SK-N-SH (cell line): ENCODE measurements at regions not wholly inside any gene's neighbourhood (a gene's known extent, or its start where the extent isn't known, plus 50 kb on each side); places are given as distances from the start of the nearest gene placed in this dataset.

Experiments
- CTCF ChIA-PET: fragments of 300-600, 350-600 bp; formaldehyde crosslinking; extraction: SDS; loops from one replicate; lab custom pipeline; 2021; lab: Yijun Ruan, JAX
- POLR2A ChIA-PET: fragments of 350-600 bp; sonication (Branson Sonifier 250); formaldehyde crosslinking; extraction: SDS; loops from one replicate; lab custom pipeline; 2020; ENCODE audit warnings: antibody characterized with exemption, inconsistent platforms; lab: Yijun Ruan, JAX
- DNase-seq: peaks from one replicate; pipeline ENCODE4 v3.0.0; 2012
- H2AFZ ChIP-seq: fragments of 200-600 bp; sonication (generic); 2 replicates; pipeline ENCODE4 v1.8.1; 2016; ENCODE audit warnings: antibody characterized with exemption, mild to moderate bottlenecking, low read depth
- H3F3A ChIP-seq: fragments of 200-600 bp; sonication (generic); replicated peaks from 2 replicates; pipeline ENCODE3; 2016; ENCODE audit warnings: antibody characterized with exemption, mild to moderate bottlenecking; ENCODE audit not compliant: insufficient read depth
- H3K27ac ChIP-seq, 2 experiments: fragments of 200-500 bp in 1 of 2; fragments of 200-600 bp in 1 of 2; sonication (Bioruptor generic) in 1 of 2; sonication (generic), shearing (Covaris generic) in 1 of 2; 2 replicates each; pipeline versions ENCODE4 v1.5.1 to v1.6.1; 2014 to 2016; ENCODE audit warnings: low read depth in 2 of 2, inconsistent platforms in 1 of 2, low read length in 1 of 2, mild to moderate bottlenecking in 1 of 2, mixed read lengths in 1 of 2
- H3K27me3 ChIP-seq: fragments of 200-600 bp; sonication (generic), shearing (Covaris generic); 2 replicates; pipeline ENCODE4 v1.6.1; 2016; ENCODE audit warnings: mixed run types; ENCODE audit not compliant: insufficient read depth
- H3K36me3 ChIP-seq, 2 experiments: fragments of 200-500 bp in 1 of 2; fragments of 200-600 bp in 1 of 2; sonication (Bioruptor generic) in 1 of 2; sonication (generic) in 1 of 2; replicated peaks in 1 of 2; 2 replicates each; pipeline versions ENCODE3 to v1.5.1; 2014 to 2016; ENCODE audit warnings: low read length in 1 of 2, mild to moderate bottlenecking in 1 of 2; ENCODE audit not compliant: insufficient read depth in 2 of 2, control insufficient read depth in 1 of 2
- H3K4me1 ChIP-seq, 2 experiments: fragments of 200-500 bp in 1 of 2; fragments of 200-600 bp in 1 of 2; sonication (Bioruptor generic) in 1 of 2; sonication (generic), shearing (Covaris generic) in 1 of 2; 2 replicates each; pipeline versions ENCODE4 v1.5.1 to v1.6.1; 2014 to 2016; ENCODE audit warnings: low read depth in 1 of 2, low read length in 1 of 2, mixed run types in 1 of 2; ENCODE audit not compliant: insufficient read depth in 2 of 2, control insufficient read depth in 1 of 2
- H3K4me2 ChIP-seq: fragments of 200-600 bp; sonication (generic), shearing (Covaris generic); 2 replicates; pipeline ENCODE4 v1.6.1; 2017; ENCODE audit warnings: mixed run types
- H3K4me3 ChIP-seq, 2 experiments: fragments of 200-500 bp in 1 of 2; fragments of 200-600 bp in 1 of 2; sonication (Bioruptor generic) in 1 of 2; sonication (generic), shearing (Covaris generic) in 1 of 2; 2 replicates each; pipeline versions ENCODE4 v1.5.1 to v1.8.1; 2014 to 2016; ENCODE audit warnings: low read depth in 2 of 2, inconsistent platforms in 1 of 2, low read length in 1 of 2, mild to moderate bottlenecking in 1 of 2, mixed read lengths in 1 of 2, moderate library complexity in 1 of 2
- H3K79me2 ChIP-seq: fragments of 200-600 bp; sonication (generic); 2 replicates; pipeline ENCODE4 v1.8.1; 2017; ENCODE audit warnings: mild to moderate bottlenecking; ENCODE audit not compliant: insufficient read depth
- H3K9ac ChIP-seq: fragments of 200-600 bp; sonication (generic); 2 replicates; pipeline ENCODE4 v1.6.1; 2017; ENCODE audit warnings: mixed run types
- H3K9me2 ChIP-seq: fragments of 200-600 bp; sonication (generic); 2 replicates; pipeline ENCODE4 v1.6.1; 2017; ENCODE audit warnings: mixed run types
- H3K9me3 ChIP-seq: fragments of 200-600 bp; sonication (generic); 2 replicates; pipeline ENCODE4 v1.6.1; 2017; ENCODE audit warnings: mixed run types, mild to moderate bottlenecking, moderate library complexity
- H4K20me1 ChIP-seq: fragments of 200-600 bp; sonication (generic); 2 replicates; pipeline ENCODE4 v1.6.1; 2017; ENCODE audit warnings: mild to moderate bottlenecking, mixed run types; ENCODE audit not compliant: insufficient read depth
- ELF1 ChIP-seq: IDR thresholded peaks from 2 replicates; pipeline ENCODE4 v1.4.0; 2012
- FOXJ3 ChIP-seq: sonication (generic); formaldehyde crosslinking; IDR thresholded peaks from 2 replicates; pipeline ENCODE4 v1.5.1; 2020; ENCODE audit warnings: mild to moderate bottlenecking, missing genetic modification reagents
- FOXM1 ChIP-seq: IDR thresholded peaks from 2 replicates; pipeline ENCODE4 v1.4.0; 2012; ENCODE audit warnings: low read depth, mild to moderate bottlenecking
- GABPA ChIP-seq: IDR thresholded peaks from 2 replicates; pipeline ENCODE4 v1.4.0; 2012; ENCODE audit warnings: low read depth, mild to moderate bottlenecking
- GATA2 ChIP-seq: sonication (generic); formaldehyde crosslinking; IDR thresholded peaks from 2 replicates; pipeline ENCODE4 v1.5.0; 2020; ENCODE audit warnings: mild to moderate bottlenecking, missing genetic modification reagents
- NRF1 ChIP-seq: IDR thresholded peaks from 2 replicates; pipeline ENCODE4 v1.6.1; 2012; ENCODE audit warnings: low read depth, mild to moderate bottlenecking, low read length
- POLR2AphosphoS5 ChIP-seq: IDR thresholded peaks from 2 replicates; pipeline ENCODE4 v1.6.1; 2012; ENCODE audit warnings: low read depth, low read length
- RCOR1 ChIP-seq: fragments of 150-350 bp; IDR thresholded peaks from 2 replicates; pipeline ENCODE4 v1.6.1; 2017; ENCODE audit warnings: antibody characterized with exemption, low read length
- RFX5 ChIP-seq: IDR thresholded peaks from 2 replicates; pipeline ENCODE4 v1.6.1; 2012; ENCODE audit warnings: mild to moderate bottlenecking, improper control_type of control experiment, low read length
- RXRA ChIP-seq: IDR thresholded peaks from 2 replicates; pipeline ENCODE4 v1.4.0; 2012; ENCODE audit warnings: low read depth, mild to moderate bottlenecking, borderline replicate concordance
- SMC3 ChIP-seq: IDR thresholded peaks from 2 replicates; pipeline ENCODE4 v1.6.1; 2012; ENCODE audit warnings: low read depth, low read length, improper control_type of control experiment
- TAF1 ChIP-seq: IDR thresholded peaks from 2 replicates; pipeline ENCODE4 v1.6.1; 2012; ENCODE audit warnings: low read depth, mild to moderate bottlenecking, low read length, moderate library complexity, borderline replicate concordance
- TCF12 ChIP-seq: IDR thresholded peaks from 2 replicates; pipeline ENCODE4 v1.4.0; 2012
- TEAD4 ChIP-seq: IDR thresholded peaks from 2 replicates; pipeline ENCODE4 v1.4.0; 2012; ENCODE audit warnings: mild to moderate bottlenecking, borderline replicate concordance; ENCODE audit not compliant: insufficient read depth
- YY1 ChIP-seq: IDR thresholded peaks from 2 replicates; pipeline ENCODE4 v1.4.0; 2012; ENCODE audit warnings: low read depth, mild to moderate bottlenecking
- TF ChIP-seq, protein P1 (sequence below): IDR thresholded peaks from 2 replicates; pipeline ENCODE4 v1.6.1; 2012; ENCODE audit warnings: mild to moderate bottlenecking, low read depth, low read length, moderate library complexity
- TF ChIP-seq, protein P2 (sequence below): IDR thresholded peaks from 2 replicates; pipeline ENCODE4 v1.4.0; 2012; ENCODE audit warnings: low read depth
- TF ChIP-seq, protein P3 (sequence below): fragments of 200-600 bp; sonication (generic); IDR thresholded peaks from 2 replicates; pipeline ENCODE4 v1.6.1; 2017; ENCODE audit warnings: antibody characterized with exemption, mild to moderate bottlenecking, moderate library complexity

DNA sequence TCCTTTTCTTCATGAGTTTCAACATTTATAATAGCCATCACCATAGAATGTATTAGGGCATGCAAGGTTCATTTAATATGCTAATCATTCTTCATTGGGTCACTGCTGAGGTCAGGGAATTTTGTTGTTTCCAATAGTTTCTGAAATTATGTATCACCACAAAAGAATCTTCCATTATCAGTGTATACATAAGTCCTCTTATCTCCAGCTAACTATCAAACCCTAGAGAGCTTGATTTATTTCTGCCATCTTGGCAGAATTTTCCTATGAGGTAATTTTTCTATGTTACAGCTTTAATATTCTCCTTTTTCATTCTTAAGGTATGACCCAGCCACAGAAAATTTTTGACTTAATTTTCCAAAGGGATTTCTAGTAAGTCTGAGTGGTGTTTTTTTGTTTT, 415.0 kb upstream of the SLITRK1 start:
- no peaks in the 10 kb centered on the region for H3K27me3 ChIP-seq
- no peak for DNase-seq
- H3K36me3 ChIP-seq, result no peaks in the 10 kb centered on the region
- no peak overlapping the region for H3K4me2 ChIP-seq
- no peak overlapping the region for H2AFZ ChIP-seq
- no peaks in the 10 kb centered on the region for H4K20me1 ChIP-seq
- no peaks in the 10 kb centered on the region for H3F3A ChIP-seq
- CTCF ChIA-PET, result interaction anchor here (0.6 kb wide), 1 partner anchor 64 kb away, joined by 3 read pairs; no protein-coding TSS in a partner anchor
- H3K27ac ChIP-seq, result no peak overlapping the region
- no peaks in the 10 kb centered on the region for H3K79me2 ChIP-seq
- H3K9me2 ChIP-seq, result no peaks in the 10 kb centered on the region
- H3K4me1 ChIP-seq, result no peaks in the 10 kb centered on the region
- H3K9me3 ChIP-seq, result no peaks in the 10 kb centered on the region
- POLR2A ChIA-PET, result no interaction called here
- no peak overlapping the region for H3K9ac ChIP-seq
- no peak overlapping the region for H3K4me3 ChIP-seq
- TF ChIP-seq RFX5, result no peak
- no peak for TF ChIP-seq RXRA
- no peak for TF ChIP-seq SMC3
- TF ChIP-seq FOXM1, result no peak
- no peak for TF ChIP-seq NRF1
- TF ChIP-seq, protein P1, sequence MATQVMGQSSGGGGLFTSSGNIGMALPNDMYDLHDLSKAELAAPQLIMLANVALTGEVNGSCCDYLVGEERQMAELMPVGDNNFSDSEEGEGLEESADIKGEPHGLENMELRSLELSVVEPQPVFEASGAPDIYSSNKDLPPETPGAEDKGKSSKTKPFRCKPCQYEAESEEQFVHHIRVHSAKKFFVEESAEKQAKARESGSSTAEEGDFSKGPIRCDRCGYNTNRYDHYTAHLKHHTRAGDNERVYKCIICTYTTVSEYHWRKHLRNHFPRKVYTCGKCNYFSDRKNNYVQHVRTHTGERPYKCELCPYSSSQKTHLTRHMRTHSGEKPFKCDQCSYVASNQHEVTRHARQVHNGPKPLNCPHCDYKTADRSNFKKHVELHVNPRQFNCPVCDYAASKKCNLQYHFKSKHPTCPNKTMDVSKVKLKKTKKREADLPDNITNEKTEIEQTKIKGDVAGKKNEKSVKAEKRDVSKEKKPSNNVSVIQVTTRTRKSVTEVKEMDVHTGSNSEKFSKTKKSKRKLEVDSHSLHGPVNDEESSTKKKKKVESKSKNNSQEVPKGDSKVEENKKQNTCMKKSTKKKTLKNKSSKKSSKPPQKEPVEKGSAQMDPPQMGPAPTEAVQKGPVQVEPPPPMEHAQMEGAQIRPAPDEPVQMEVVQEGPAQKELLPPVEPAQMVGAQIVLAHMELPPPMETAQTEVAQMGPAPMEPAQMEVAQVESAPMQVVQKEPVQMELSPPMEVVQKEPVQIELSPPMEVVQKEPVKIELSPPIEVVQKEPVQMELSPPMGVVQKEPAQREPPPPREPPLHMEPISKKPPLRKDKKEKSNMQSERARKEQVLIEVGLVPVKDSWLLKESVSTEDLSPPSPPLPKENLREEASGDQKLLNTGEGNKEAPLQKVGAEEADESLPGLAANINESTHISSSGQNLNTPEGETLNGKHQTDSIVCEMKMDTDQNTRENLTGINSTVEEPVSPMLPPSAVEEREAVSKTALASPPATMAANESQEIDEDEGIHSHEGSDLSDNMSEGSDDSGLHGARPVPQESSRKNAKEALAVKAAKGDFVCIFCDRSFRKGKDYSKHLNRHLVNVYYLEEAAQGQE, result no peak
- no peak for TF ChIP-seq ELF1
- no peak for TF ChIP-seq RCOR1
- TF ChIP-seq TAF1, result no peak
- TF ChIP-seq TCF12, result no peak
- TF ChIP-seq YY1, result no peak
- TF ChIP-seq FOXJ3, result no peak
- no peak for TF ChIP-seq POLR2AphosphoS5
- no peak for TF ChIP-seq GABPA
- TF ChIP-seq, protein P2, sequence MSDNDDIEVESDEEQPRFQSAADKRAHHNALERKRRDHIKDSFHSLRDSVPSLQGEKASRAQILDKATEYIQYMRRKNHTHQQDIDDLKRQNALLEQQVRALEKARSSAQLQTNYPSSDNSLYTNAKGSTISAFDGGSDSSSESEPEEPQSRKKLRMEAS, result no peak
- TF ChIP-seq TEAD4, result no peak
- no peak for TF ChIP-seq GATA2
- TF ChIP-seq, protein P3, sequence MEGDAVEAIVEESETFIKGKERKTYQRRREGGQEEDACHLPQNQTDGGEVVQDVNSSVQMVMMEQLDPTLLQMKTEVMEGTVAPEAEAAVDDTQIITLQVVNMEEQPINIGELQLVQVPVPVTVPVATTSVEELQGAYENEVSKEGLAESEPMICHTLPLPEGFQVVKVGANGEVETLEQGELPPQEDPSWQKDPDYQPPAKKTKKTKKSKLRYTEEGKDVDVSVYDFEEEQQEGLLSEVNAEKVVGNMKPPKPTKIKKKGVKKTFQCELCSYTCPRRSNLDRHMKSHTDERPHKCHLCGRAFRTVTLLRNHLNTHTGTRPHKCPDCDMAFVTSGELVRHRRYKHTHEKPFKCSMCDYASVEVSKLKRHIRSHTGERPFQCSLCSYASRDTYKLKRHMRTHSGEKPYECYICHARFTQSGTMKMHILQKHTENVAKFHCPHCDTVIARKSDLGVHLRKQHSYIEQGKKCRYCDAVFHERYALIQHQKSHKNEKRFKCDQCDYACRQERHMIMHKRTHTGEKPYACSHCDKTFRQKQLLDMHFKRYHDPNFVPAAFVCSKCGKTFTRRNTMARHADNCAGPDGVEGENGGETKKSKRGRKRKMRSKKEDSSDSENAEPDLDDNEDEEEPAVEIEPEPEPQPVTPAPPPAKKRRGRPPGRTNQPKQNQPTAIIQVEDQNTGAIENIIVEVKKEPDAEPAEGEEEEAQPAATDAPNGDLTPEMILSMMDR, result no peak
